GM18498 (cell line): ENCODE measurements at regions not wholly inside any gene's neighbourhood (a gene's known extent, or its start where the extent isn't known, plus 50 kb on each side); places are given as distances from the start of the nearest gene placed in this dataset.
A peak's percentile ranks its signal among the peaks of the same experiment; 100 is the strongest.

ENCODE experiments used
- ATAC-seq: cut with Tn5 transposase; IDR thresholded peaks from one replicate; pipeline ENCODE4 v1.9.1; 2021; ENCODE audit warnings: mild to moderate bottlenecking, moderate library complexity; ENCODE audit not compliant: unreplicated experiment

DNA sequence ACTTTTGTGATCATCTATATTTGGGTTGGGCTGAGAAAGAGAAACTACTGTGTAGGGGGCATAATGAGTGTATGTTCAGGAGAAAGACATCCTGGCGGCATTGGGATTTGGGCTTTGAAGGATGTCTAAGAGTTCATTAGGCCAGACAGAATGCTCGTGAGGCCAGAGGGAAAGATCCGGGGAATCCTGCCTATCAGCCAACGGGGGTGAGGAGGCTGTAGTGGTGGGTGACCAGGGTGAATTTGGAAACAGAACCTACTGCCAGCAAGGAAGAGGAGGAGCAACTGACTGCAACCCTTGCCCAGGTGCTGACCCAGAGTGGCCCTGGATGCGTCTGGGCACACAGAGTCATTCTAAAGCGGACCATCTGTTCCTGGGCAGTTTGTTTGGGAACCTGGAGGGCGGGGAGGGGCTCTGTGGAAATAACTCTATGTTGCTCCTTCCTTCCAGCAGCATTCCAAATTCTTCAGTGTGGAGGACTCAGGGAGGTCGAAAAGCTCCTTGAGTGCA, 56.9 kb upstream of the ECE1 start:
- no peak for ATAC-seq

DNA sequence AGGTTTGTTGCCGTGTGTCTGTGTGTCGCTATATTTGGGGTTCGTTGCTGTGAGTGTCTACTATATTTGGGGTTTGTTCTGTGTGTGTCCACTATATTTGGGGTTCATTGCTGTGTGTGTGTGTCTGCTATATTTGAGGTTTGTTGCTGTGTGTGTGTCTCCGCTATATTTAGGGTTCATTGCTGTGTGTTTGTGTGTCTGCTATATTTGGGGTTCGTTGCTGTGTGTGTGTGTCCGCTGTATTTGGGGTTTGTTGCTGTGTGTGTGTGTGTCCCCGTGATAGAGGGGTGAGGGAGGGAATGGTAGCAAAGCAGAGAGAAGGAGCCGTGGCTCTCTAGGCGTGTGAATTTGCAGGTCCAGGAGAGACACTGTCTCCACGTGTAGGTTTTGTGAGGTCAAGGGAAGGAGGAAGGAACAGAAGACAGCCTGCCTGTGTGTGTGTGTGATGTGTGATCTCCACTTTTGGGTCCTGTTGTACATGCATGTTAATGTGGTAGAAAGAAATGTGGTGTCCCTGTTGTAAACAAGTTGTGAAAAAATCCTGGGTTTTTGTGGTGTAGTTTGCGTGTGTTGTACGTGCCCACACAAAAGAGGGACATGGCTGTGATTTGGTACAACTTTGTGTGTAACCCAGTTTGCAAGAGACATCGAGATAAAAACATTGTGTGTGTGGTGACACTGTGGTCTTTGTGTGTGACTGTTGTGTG, 56.3 kb upstream of the ECE1 start:
- ATAC-seq = no peak

DNA sequence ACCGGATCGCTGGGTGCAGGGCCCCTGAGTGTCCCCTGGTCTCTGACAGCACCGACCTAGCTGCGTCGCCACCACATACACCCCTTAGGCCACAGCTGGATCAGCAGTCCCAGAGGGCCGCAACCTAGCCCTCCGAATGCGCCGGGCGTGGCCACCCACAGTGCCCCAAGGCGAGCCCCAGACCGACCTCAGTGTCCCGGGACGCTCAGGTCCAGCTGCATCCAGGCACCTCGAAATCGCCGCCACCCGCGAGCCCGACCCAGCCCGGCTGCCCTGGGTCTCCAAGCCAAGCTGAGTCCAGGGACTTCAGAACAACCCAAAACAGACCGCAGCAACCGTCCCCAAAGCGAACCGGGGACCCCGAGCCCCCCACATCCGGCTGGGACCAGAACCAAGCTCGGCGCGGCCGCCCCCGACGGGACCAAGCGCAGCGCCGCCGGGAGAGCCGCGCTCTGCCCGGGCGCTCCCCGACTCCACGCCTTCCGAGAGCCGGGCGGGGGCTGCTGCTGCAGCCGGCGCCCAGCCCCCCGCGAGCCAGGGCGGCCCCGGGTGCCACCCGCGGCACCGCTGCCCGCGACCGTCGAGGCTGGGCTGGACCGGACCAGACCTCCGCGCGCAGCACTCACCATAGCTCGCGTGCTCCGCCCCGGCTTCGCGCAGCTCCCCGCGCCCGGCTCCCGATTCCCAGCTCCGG, 54.6 kb upstream of the ECE1 start:
- peak; percentile 10 for ATAC-seq

DNA sequence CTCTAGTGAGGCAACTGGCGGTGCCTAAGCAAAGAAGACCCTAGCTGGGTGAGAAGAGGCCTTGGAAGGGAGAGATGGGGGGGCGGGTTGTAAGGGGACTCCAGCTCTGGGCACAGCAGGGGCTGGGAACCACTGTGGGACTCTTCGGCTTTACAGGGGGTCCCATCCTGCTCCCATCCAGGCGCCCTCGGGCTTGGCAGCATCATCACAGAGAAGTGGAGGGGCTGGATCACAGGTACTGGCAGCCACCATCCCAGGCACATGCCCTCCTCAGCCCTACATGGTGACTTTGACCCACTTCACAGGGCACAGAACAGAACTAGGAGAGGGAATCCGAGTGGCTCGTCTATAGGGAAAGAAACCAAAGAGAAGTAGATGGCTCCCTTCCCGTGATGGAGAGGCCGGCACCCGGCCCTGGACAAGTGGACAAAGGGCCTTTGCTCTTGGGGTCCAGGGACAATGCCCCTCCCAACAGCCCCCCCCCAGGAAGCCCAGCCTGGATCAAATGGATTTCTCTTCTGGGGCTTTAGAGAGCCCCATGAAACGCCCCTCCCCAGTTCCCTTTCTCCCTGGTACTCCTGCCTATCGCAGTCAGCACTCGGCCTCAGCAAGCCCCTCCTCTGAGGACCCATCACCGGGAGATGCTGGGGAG, 54.0 kb upstream of the ECE1 start:
- ATAC-seq = no peak

- no peak for ATAC-seq
Measured at GRCh38 chr1:21342961-21343838, 52.9 kb upstream of the ECE1 start.

DNA sequence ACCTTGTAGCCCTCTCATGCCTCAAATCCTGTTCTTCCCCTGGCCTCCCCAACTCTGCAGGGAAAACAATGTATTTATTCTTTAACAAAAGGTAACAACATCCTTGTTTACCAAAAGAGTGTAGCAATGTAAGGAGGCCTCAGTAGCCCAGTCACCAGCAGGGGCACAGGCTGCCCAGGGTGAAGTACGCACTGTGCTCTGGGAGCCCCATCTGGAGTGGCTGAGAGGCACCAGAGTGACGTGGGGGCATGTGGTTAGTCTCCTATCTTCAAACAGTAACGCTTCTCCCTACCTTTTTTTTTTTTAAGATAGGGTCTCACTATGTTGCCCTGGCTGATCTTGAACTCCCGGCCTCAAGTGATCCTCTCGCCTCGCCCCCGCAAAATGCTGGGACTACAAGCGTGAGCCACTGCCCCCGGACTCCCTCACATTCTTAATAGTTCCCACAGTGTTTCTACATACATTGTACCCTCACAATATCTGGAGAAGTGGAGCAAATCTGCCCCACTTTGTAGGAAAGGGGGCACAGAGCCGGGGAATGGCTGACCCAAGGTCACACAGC, 51.3 kb upstream of the ECE1 start:
- no peak for ATAC-seq

GRCh38 chr1:21341022-21341421, 50.8 kb upstream of the ECE1 start:
- no peak for ATAC-seq

- no peak for ATAC-seq
Measured at GRCh38 chr1:21340230-21340945, 50.1 kb upstream of the ECE1 start.
